ENCODE measurements at regions not wholly inside any gene's neighbourhood (a gene's known extent, or its start where the extent isn't known, plus 50 kb on each side); places are given as distances from the start of the nearest gene placed in this dataset.

GRCh38 chr1:226810681-226811080, 59.7 kb upstream of the PSEN2 start:
- CTCF ChIA-PET = interaction anchor here (1.8 kb wide), 2 partner anchors 9 to 176 kb away, joined by 3 to 4 read pairs; no protein-coding TSS in a partner anchor
- no peaks in the 10 kb centered on the region for H3K9me3 ChIP-seq
- no peak overlapping the region for H3K27ac ChIP-seq
- peaks cover 18% of the 10 kb centered on the region; the same call in 2 of the 3 replicates for H3K4me1 ChIP-seq
- ATAC-seq (no peak), FAIRE-seq (no peak), DNase-seq (ENCODE audit: low read depth in 1 of 2, low spot score in 1 of 2) (no peak)
- WGBS (ENCODE audit: missing lambda C conversion rate) = 85% methylated on average over 4 of the region's 4 CpGs
- POLR2A ChIA-PET = no interaction called here
- no peak overlapping the region for H3K4me3 ChIP-seq
- H3K4me2 ChIP-seq = no peak overlapping the region
- TF ChIP-seq ESRRA (IDR thresholded peaks at IDR 0.05; ENCODE audit: borderline replicate concordance, low read length) (no peak), TP53 (CRISPR knock-in tag; IDR thresholded peaks at IDR 0.05) (no peak), RARB (CRISPR knock-in tag; IDR thresholded peaks at IDR 0.05) (no peak), HES2 (IDR thresholded peaks at IDR 0.05) (no peak), CBX2 (IDR thresholded peaks at IDR 0.05; ENCODE audit: borderline replicate concordance, low read depth) (no peak), ZC3H11A (IDR thresholded peaks at IDR 0.05) (no peak), HMGXB4 (CRISPR knock-in tag; IDR thresholded peaks at IDR 0.05; ENCODE audit: borderline replicate concordance) (no peak), NPAS2 (CRISPR knock-in tag; IDR thresholded peaks at IDR 0.05; ENCODE audit: borderline replicate concordance) (no peak), REST (IDR thresholded peaks at IDR 0.05) (no peak), HOXA7 (CRISPR knock-in tag; IDR thresholded peaks at IDR 0.05) (no peak), MAZ (IDR thresholded peaks at IDR 0.05; ENCODE audit: borderline replicate concordance, low read depth, low read length) (no peak), MYC (IDR thresholded peaks at IDR 0.05; ENCODE audit: borderline replicate concordance, low read length) (no peak), HOXB13 (CRISPR knock-in tag; IDR thresholded peaks at IDR 0.05; ENCODE audit: low read depth) (no peak), EHMT2 (IDR thresholded peaks at IDR 0.05; ENCODE audit: low read depth) (no peak), SMC3 (IDR thresholded peaks at IDR 0.05) (no peak), TFCP2L1 (CRISPR knock-in tag; IDR thresholded peaks at IDR 0.05) (no peak)
- TF ChIP-seq, protein P1, sequence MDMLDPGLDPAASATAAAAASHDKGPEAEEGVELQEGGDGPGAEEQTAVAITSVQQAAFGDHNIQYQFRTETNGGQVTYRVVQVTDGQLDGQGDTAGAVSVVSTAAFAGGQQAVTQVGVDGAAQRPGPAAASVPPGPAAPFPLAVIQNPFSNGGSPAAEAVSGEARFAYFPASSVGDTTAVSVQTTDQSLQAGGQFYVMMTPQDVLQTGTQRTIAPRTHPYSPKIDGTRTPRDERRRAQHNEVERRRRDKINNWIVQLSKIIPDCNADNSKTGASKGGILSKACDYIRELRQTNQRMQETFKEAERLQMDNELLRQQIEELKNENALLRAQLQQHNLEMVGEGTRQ (IDR thresholded peaks at IDR 0.05) = no peak
- TF ChIP-seq, protein P2, sequence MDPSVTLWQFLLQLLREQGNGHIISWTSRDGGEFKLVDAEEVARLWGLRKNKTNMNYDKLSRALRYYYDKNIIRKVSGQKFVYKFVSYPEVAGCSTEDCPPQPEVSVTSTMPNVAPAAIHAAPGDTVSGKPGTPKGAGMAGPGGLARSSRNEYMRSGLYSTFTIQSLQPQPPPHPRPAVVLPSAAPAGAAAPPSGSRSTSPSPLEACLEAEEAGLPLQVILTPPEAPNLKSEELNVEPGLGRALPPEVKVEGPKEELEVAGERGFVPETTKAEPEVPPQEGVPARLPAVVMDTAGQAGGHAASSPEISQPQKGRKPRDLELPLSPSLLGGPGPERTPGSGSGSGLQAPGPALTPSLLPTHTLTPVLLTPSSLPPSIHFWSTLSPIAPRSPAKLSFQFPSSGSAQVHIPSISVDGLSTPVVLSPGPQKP (IDR thresholded peaks at IDR 0.05; ENCODE audit: low read depth, low read length) = no peak

Measured in A549 (cell line).